ENCODE measurements at regions not wholly inside any gene's neighbourhood (a gene's known extent, or its start where the extent isn't known, plus 50 kb on each side); places are given as distances from the start of the nearest gene placed in this dataset.

GRCh38 chr5:158468444-158468843, 609.5 kb upstream of the CLINT1 start:
- Histone ChIP-seq H3K27me3 (no peaks in the 10 kb centered on the region), H3K4me1 (peaks cover 0 to 33% (median 16%) of the 10 kb centered on the region in 4 donors), H3K9me3 (no peaks in the 10 kb centered on the region), H3K4me3 (no peak overlapping the region), H3K27ac (no peak overlapping the region), H3K36me3 (no peaks in the 10 kb centered on the region)
- ATAC-seq (no peak), DNase-seq (no peak)
- TF ChIP-seq POLR2A (IDR thresholded peaks at IDR 0.05) (no peak), CTCF (IDR thresholded peaks at IDR 0.05) (no peak)
- WGBS (ENCODE audit: insufficient coverage, low coverage, low lambda C conversion rate, missing lambda C conversion rate): 84% methylated on average over 2 of the region's 2 CpGs
- intact Hi-C loops (cut with DNase I): no loop called here

- no peak overlapping the region for H3K4me3 ChIP-seq
- H3K27me3 ChIP-seq: no peaks in the 10 kb centered on the region
- ATAC-seq: no peak
- no peaks in the 10 kb centered on the region for H3K9me3 ChIP-seq
- TF ChIP-seq POLR2A (IDR thresholded peaks at IDR 0.05): no peak
- TF ChIP-seq CTCF (IDR thresholded peaks at IDR 0.05): no peak
- intact Hi-C loops (cut with DNase I): no loop called here
- H3K36me3 ChIP-seq: no peaks in the 10 kb centered on the region
- H3K4me1 ChIP-seq: peaks cover 0 to 49% (median 19%) of the 10 kb centered on the region in 4 donors
- no peak for DNase-seq
- H3K27ac ChIP-seq: no peak overlapping the region
Observed at GRCh38 chr5:158466191-158466590, 607.2 kb upstream of the CLINT1 start.

DNA sequence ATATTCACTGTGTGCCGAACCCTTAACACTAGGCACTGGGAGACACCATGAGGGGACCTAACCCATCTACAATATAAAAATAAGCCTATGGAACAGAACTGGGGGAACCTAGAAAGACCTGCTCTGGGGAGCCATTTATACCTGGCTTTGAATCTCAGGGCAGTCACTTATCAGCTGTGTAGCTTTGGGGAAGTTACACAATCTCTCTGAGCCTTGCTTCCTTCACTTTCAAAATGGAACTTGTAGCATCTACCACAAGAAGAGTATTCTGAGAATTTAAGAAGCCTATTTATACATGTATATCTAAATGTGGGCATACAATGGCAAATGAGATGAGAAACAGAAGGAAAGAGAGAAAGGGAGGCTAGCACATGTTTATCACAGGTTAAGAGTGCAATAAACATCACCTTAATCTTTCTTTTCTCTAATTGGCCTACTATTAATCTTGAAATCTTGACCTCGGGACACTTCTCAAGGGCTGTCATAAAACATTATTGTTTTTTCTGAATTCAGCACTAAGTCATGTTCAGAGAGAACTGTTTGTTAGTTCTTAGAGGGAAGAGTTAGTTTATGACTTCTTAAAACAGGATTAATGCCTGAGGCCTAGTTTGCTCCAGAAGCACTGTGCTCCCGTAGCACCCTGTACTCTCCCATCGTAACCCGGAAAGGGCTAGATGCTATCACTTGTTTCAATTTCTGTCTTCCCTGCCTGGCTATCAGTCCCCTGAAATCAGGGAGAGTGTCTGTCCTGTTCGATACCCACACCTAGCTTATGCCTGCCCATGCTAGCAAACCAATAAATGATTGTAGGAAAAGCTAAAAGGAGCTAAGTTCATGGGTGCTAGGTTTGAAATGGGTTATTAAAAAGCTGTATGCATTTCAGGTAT, 606.4 kb upstream of the CLINT1 start:
- ATAC-seq: no peak
- no peaks in the 10 kb centered on the region for H3K9me3 ChIP-seq
- no peak overlapping the region for H3K27ac ChIP-seq
- no peak overlapping the region for H3K4me3 ChIP-seq
- WGBS (ENCODE audit: insufficient coverage, low coverage, low lambda C conversion rate, missing lambda C conversion rate): 94% methylated on average over 6 of the region's 6 CpGs
- intact Hi-C loops (cut with DNase I): no loop called here
- no peak for DNase-seq
- no peaks in the 10 kb centered on the region for H3K36me3 ChIP-seq
- no peaks in the 10 kb centered on the region for H3K27me3 ChIP-seq
- peaks cover 0 to 47% (median 16%) of the 10 kb centered on the region in 4 donors for H3K4me1 ChIP-seq
- TF ChIP-seq POLR2A (IDR thresholded peaks at IDR 0.05): no peak
- TF ChIP-seq CTCF (IDR thresholded peaks at IDR 0.05): no peak

GRCh38 chr5:158464383-158464782, 605.4 kb upstream of the CLINT1 start:
- no peaks in the 10 kb centered on the region for H3K27me3 ChIP-seq
- no peaks in the 10 kb centered on the region for H3K9me3 ChIP-seq
- ATAC-seq: peak in 2 of 4 donors; percentile 4 to 10
- TF ChIP-seq CTCF (IDR thresholded peaks at IDR 0.05) (no peak), POLR2A (IDR thresholded peaks at IDR 0.05) (no peak)
- H3K4me3 ChIP-seq: no peak overlapping the region
- intact Hi-C loops (cut with DNase I): no loop called here
- H3K36me3 ChIP-seq: no peaks in the 10 kb centered on the region
- peaks cover 0 to 45% (median 16%) of the 10 kb centered on the region in 4 donors for H3K4me1 ChIP-seq
- 100% methylated on average over 1 of the region's 1 CpG for WGBS (ENCODE audit: insufficient coverage, low coverage, low lambda C conversion rate, missing lambda C conversion rate)
- DNase-seq: no peak
- peak overlapping the region in 2 of 3 donors; percentile 71 to 78 for H3K27ac ChIP-seq
